ENCODE measurements at regions not wholly inside any gene's neighbourhood (a gene's known extent, or its start where the extent isn't known, plus 50 kb on each side); places are given as distances from the start of the nearest gene placed in this dataset.

DNA sequence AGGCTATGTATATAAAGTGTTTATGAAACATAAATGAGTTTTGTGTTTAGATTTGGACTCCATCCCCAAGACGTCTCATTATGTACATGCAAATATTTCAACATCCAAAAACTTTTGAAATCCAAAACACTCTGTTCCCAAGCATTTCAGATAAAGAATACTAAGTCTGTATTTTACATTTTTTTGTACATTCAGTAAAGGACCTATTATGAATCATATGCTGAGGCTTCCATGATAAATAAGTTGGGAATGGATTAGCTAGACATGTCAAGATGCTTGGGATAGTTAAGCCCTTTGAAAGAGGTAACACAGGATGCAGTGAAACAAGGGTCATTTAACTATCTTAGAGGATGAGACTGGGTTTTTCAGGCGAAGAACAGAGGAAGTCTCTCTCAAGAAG lies 262.9 kb downstream of the SNX13 start:
- TF ChIP-seq, protein P1, sequence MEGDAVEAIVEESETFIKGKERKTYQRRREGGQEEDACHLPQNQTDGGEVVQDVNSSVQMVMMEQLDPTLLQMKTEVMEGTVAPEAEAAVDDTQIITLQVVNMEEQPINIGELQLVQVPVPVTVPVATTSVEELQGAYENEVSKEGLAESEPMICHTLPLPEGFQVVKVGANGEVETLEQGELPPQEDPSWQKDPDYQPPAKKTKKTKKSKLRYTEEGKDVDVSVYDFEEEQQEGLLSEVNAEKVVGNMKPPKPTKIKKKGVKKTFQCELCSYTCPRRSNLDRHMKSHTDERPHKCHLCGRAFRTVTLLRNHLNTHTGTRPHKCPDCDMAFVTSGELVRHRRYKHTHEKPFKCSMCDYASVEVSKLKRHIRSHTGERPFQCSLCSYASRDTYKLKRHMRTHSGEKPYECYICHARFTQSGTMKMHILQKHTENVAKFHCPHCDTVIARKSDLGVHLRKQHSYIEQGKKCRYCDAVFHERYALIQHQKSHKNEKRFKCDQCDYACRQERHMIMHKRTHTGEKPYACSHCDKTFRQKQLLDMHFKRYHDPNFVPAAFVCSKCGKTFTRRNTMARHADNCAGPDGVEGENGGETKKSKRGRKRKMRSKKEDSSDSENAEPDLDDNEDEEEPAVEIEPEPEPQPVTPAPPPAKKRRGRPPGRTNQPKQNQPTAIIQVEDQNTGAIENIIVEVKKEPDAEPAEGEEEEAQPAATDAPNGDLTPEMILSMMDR (conservative IDR thresholded peaks at IDR 0.05) = no peak
- TF ChIP-seq ZFX (IDR thresholded peaks at IDR 0.05) = no peak
